ENCODE measurements at regions not wholly inside any gene's neighbourhood (a gene's known extent, or its start where the extent isn't known, plus 50 kb on each side); places are given as distances from the start of the nearest gene placed in this dataset.

- no peak for TF ChIP-seq CTCF (IDR thresholded peaks at IDR 0.05; ENCODE audit: low read depth, low read length, missing control alignments)
- no peak for DNase-seq (ENCODE audit: extremely low read depth, low read depth)
- no peak overlapping the region for H3K4me3 ChIP-seq (replicated peaks; ENCODE audit: low read depth, low read length)
Measured at GRCh38 chr2:20111311-20112131, 60.1 kb upstream of the LAPTM4A start.

GRCh38 chr2:20110876-20111275, 59.4 kb upstream of the LAPTM4A start:
- no peak overlapping the region for H3K4me3 ChIP-seq (replicated peaks; ENCODE audit: low read depth, low read length)
- no peak for TF ChIP-seq CTCF (IDR thresholded peaks at IDR 0.05; ENCODE audit: low read depth, low read length, missing control alignments)
- no peak for DNase-seq (ENCODE audit: extremely low read depth, low read depth)

GRCh38 chr2:20110383-20110782, 59.0 kb upstream of the LAPTM4A start:
- no peak for DNase-seq (ENCODE audit: extremely low read depth, low read depth)
- no peak for TF ChIP-seq CTCF (IDR thresholded peaks at IDR 0.05; ENCODE audit: low read depth, low read length, missing control alignments)
- H3K4me3 ChIP-seq (replicated peaks; ENCODE audit: low read depth, low read length), result no peak overlapping the region

- no peak for DNase-seq (ENCODE audit: extremely low read depth, low read depth)
- no peak for TF ChIP-seq CTCF (IDR thresholded peaks at IDR 0.05; ENCODE audit: low read depth, low read length, missing control alignments)
Measured at GRCh38 chr2:20108655-20109396, 57.4 kb upstream of the LAPTM4A start.

GRCh38 chr2:20107776-20108175, 56.3 kb upstream of the LAPTM4A start:
- no peak for TF ChIP-seq CTCF (IDR thresholded peaks at IDR 0.05; ENCODE audit: low read depth, low read length, missing control alignments)
- no peak for DNase-seq (ENCODE audit: extremely low read depth, low read depth)
- no peak overlapping the region for H3K4me3 ChIP-seq (replicated peaks; ENCODE audit: low read depth, low read length)

More at GRCh38 chr2:20108655-20109396, 57.4 kb upstream of the LAPTM4A start:
- H3K4me3 ChIP-seq (replicated peaks; ENCODE audit: low read depth, low read length), result no peak overlapping the region

GRCh38 chr2:20107352-20107751, 55.9 kb upstream of the LAPTM4A start:
- H3K4me3 ChIP-seq (replicated peaks; ENCODE audit: low read depth, low read length), result no peak overlapping the region
- no peak for TF ChIP-seq CTCF (IDR thresholded peaks at IDR 0.05; ENCODE audit: low read depth, low read length, missing control alignments)
- DNase-seq (ENCODE audit: extremely low read depth, low read depth), result no peak

All from HFF-Myc (cell line).